ENCODE measurements at regions not wholly inside any gene's neighbourhood (a gene's known extent, or its start where the extent isn't known, plus 50 kb on each side); places are given as distances from the start of the nearest gene placed in this dataset.

- CTCF ChIA-PET = no interaction called here
- WGBS (ENCODE audit: insufficient coverage) = no CpG with 5 or more reads among the region's 2 CpGs
These were observed 126.2 kb downstream of the TMA16 start for GRCh38 chr4:163620738-163621137.

GRCh38 chr4:163621821-163622220 lies 127.3 kb downstream of the TMA16 start:
- 100% methylated on average over 1 of the region's 2 CpGs for WGBS (ENCODE audit: insufficient coverage)
- CTCF ChIA-PET = interaction anchor here (0.8 to 1.2 kb wide), 3 partner anchors 20 to 72 kb away, joined by 3 to 5 read pairs (median 3); no protein-coding TSS in a partner anchor
- H3K27ac ChIP-seq (ENCODE audit: insufficient read depth in 1 of 2, low read depth in 1 of 2, low read length in 2 of 2, poor library complexity in 1 of 2, severe bottlenecking in 2 of 2) = no peak overlapping the region
- DNase-seq = no peak
- no peak overlapping the region for H3K4me3 ChIP-seq (ENCODE audit: control insufficient read depth in 1 of 7, extremely low read depth in 1 of 7, insufficient read depth in 4 of 7, low read depth in 2 of 7, low read length in 6 of 7)
- H3K9me3 ChIP-seq (ENCODE audit: control extremely low read depth in 1 of 5, control insufficient read depth in 4 of 5, insufficient read depth in 2 of 5, low read depth in 1 of 5, low read length in 4 of 5) = no peaks in the 10 kb centered on the region
- peaks cover 0 to 22% (median 5%) of the 10 kb centered on the region in 4 experiments for H3K4me1 ChIP-seq (ENCODE audit: control extremely low read depth in 1 of 4, control insufficient read depth in 4 of 4, insufficient read depth in 4 of 4, low read length in 3 of 4)
- H3K27me3 ChIP-seq (replicated peaks in 2 of 5; ENCODE audit: control insufficient read depth in 4 of 5, insufficient read depth in 5 of 5, low read length in 4 of 5) = no peaks in the 10 kb centered on the region
- POLR2A ChIA-PET = no interaction called here
- no peaks in the 10 kb centered on the region for H3K36me3 ChIP-seq (ENCODE audit: control insufficient read depth in 4 of 4, insufficient read depth in 4 of 4, low read length in 3 of 4)

More at GRCh38 chr4:163620738-163621137, 126.2 kb downstream of the TMA16 start:
- H3K4me1 ChIP-seq (ENCODE audit: control extremely low read depth in 1 of 4, control insufficient read depth in 4 of 4, insufficient read depth in 4 of 4, low read length in 3 of 4) = peaks cover 0 to 22% (median 5%) of the 10 kb centered on the region in 4 experiments
- no peak for DNase-seq
- H3K27me3 ChIP-seq (replicated peaks in 2 of 5; ENCODE audit: control insufficient read depth in 4 of 5, insufficient read depth in 5 of 5, low read length in 4 of 5) = no peaks in the 10 kb centered on the region
- H3K27ac ChIP-seq (ENCODE audit: insufficient read depth in 1 of 2, low read depth in 1 of 2, low read length in 2 of 2, poor library complexity in 1 of 2, severe bottlenecking in 2 of 2) = no peak overlapping the region
- no peak overlapping the region for H3K4me3 ChIP-seq (ENCODE audit: control insufficient read depth in 1 of 7, extremely low read depth in 1 of 7, insufficient read depth in 4 of 7, low read depth in 2 of 7, low read length in 6 of 7)
- H3K36me3 ChIP-seq (ENCODE audit: control insufficient read depth in 4 of 4, insufficient read depth in 4 of 4, low read length in 3 of 4) = no peaks in the 10 kb centered on the region
- H3K9me3 ChIP-seq (ENCODE audit: control extremely low read depth in 1 of 5, control insufficient read depth in 4 of 5, insufficient read depth in 2 of 5, low read depth in 1 of 5, low read length in 4 of 5) = no peaks in the 10 kb centered on the region
- POLR2A ChIA-PET = no interaction called here

- POLR2A ChIA-PET = no interaction called here
- 76% methylated on average over 5 of the region's 5 CpGs for WGBS (ENCODE audit: insufficient coverage)
These were observed 128.0 kb downstream of the TMA16 start for GRCh38 chr4:163622379-163623035.

GRCh38 chr4:163623787-163624186 lies 129.3 kb downstream of the TMA16 start:
- ChIA-PET POLR2A (no interaction called here), CTCF (no interaction called here)
- DNase-seq = no peak
- no peak overlapping the region for H3K27ac ChIP-seq (ENCODE audit: insufficient read depth in 1 of 2, low read depth in 1 of 2, low read length in 2 of 2, poor library complexity in 1 of 2, severe bottlenecking in 2 of 2)
- no peaks in the 10 kb centered on the region for H3K9me3 ChIP-seq (ENCODE audit: control extremely low read depth in 1 of 5, control insufficient read depth in 4 of 5, insufficient read depth in 2 of 5, low read depth in 1 of 5, low read length in 4 of 5)
- H3K36me3 ChIP-seq (ENCODE audit: control insufficient read depth in 4 of 4, insufficient read depth in 4 of 4, low read length in 3 of 4) = no peaks in the 10 kb centered on the region
- H3K27me3 ChIP-seq (replicated peaks in 2 of 5; ENCODE audit: control insufficient read depth in 4 of 5, insufficient read depth in 5 of 5, low read length in 4 of 5) = no peaks in the 10 kb centered on the region
- H3K4me3 ChIP-seq (ENCODE audit: control insufficient read depth in 1 of 7, extremely low read depth in 1 of 7, insufficient read depth in 4 of 7, low read depth in 2 of 7, low read length in 6 of 7) = no peak overlapping the region
- WGBS (ENCODE audit: insufficient coverage) = 98% methylated on average over 4 of the region's 4 CpGs
- peaks cover 0 to 22% (median 5%) of the 10 kb centered on the region in 4 experiments for H3K4me1 ChIP-seq (ENCODE audit: control extremely low read depth in 1 of 4, control insufficient read depth in 4 of 4, insufficient read depth in 4 of 4, low read length in 3 of 4)

More at GRCh38 chr4:163622379-163623035, 128.0 kb downstream of the TMA16 start:
- Histone ChIP-seq H3K27ac (ENCODE audit: insufficient read depth in 1 of 2, low read depth in 1 of 2, low read length in 2 of 2, poor library complexity in 1 of 2, severe bottlenecking in 2 of 2) (no peak overlapping the region), H3K27me3 (replicated peaks in 2 of 5; ENCODE audit: control insufficient read depth in 4 of 5, insufficient read depth in 5 of 5, low read length in 4 of 5) (no peaks in the 10 kb centered on the region), H3K36me3 (ENCODE audit: control insufficient read depth in 4 of 4, insufficient read depth in 4 of 4, low read length in 3 of 4) (no peaks in the 10 kb centered on the region), H3K4me1 (ENCODE audit: control extremely low read depth in 1 of 4, control insufficient read depth in 4 of 4, insufficient read depth in 4 of 4, low read length in 3 of 4) (peaks cover 0 to 22% (median 5%) of the 10 kb centered on the region in 4 experiments), H3K4me3 (ENCODE audit: control insufficient read depth in 1 of 7, extremely low read depth in 1 of 7, insufficient read depth in 4 of 7, low read depth in 2 of 7, low read length in 6 of 7) (no peak overlapping the region), H3K9me3 (ENCODE audit: control extremely low read depth in 1 of 5, control insufficient read depth in 4 of 5, insufficient read depth in 2 of 5, low read depth in 1 of 5, low read length in 4 of 5) (no peaks in the 10 kb centered on the region)
- DNase-seq = no peak
- CTCF ChIA-PET = interaction anchor here (0.8 to 1.2 kb wide), 3 partner anchors 20 to 72 kb away, joined by 3 to 5 read pairs (median 3); no protein-coding TSS in a partner anchor

- POLR2A ChIA-PET = no interaction called here
- WGBS (ENCODE audit: insufficient coverage) = 9% methylated on average over 1 of the region's 1 CpG
- H3K4me1 ChIP-seq (ENCODE audit: control extremely low read depth in 1 of 4, control insufficient read depth in 4 of 4, insufficient read depth in 4 of 4, low read length in 3 of 4) = peaks cover 0 to 22% (median 5%) of the 10 kb centered on the region in 4 experiments
- no peaks in the 10 kb centered on the region for H3K36me3 ChIP-seq (ENCODE audit: control insufficient read depth in 4 of 4, insufficient read depth in 4 of 4, low read length in 3 of 4)
- H3K27ac ChIP-seq (ENCODE audit: insufficient read depth in 1 of 2, low read depth in 1 of 2, low read length in 2 of 2, poor library complexity in 1 of 2, severe bottlenecking in 2 of 2) = no peak overlapping the region
- H3K27me3 ChIP-seq (replicated peaks in 2 of 5; ENCODE audit: control insufficient read depth in 4 of 5, insufficient read depth in 5 of 5, low read length in 4 of 5) = no peaks in the 10 kb centered on the region
- DNase-seq = no peak
- CTCF ChIA-PET = interaction anchor here (0.8 kb wide), 1 partner anchor 26 kb away, joined by 3 read pairs; no protein-coding TSS in a partner anchor
- no peaks in the 10 kb centered on the region for H3K9me3 ChIP-seq (ENCODE audit: control extremely low read depth in 1 of 5, control insufficient read depth in 4 of 5, insufficient read depth in 2 of 5, low read depth in 1 of 5, low read length in 4 of 5)
- no peak overlapping the region for H3K4me3 ChIP-seq (ENCODE audit: control insufficient read depth in 1 of 7, extremely low read depth in 1 of 7, insufficient read depth in 4 of 7, low read depth in 2 of 7, low read length in 6 of 7)
These were observed 130.2 kb downstream of the TMA16 start for GRCh38 chr4:163624727-163625126.

GRCh38 chr4:163631288-163631687 lies 136.8 kb downstream of the TMA16 start:
- Histone ChIP-seq H3K4me3 (ENCODE audit: control insufficient read depth in 1 of 7, extremely low read depth in 1 of 7, insufficient read depth in 4 of 7, low read depth in 2 of 7, low read length in 6 of 7) (no peak overlapping the region), H3K27ac (ENCODE audit: insufficient read depth in 1 of 2, low read depth in 1 of 2, low read length in 2 of 2, poor library complexity in 1 of 2, severe bottlenecking in 2 of 2) (no peak overlapping the region), H3K9me3 (ENCODE audit: control extremely low read depth in 1 of 5, control insufficient read depth in 4 of 5, insufficient read depth in 2 of 5, low read depth in 1 of 5, low read length in 4 of 5) (no peaks in the 10 kb centered on the region), H3K36me3 (ENCODE audit: control insufficient read depth in 4 of 4, insufficient read depth in 4 of 4, low read length in 3 of 4) (no peaks in the 10 kb centered on the region), H3K4me1 (ENCODE audit: control extremely low read depth in 1 of 4, control insufficient read depth in 4 of 4, insufficient read depth in 4 of 4, low read length in 3 of 4) (no peaks in the 10 kb centered on the region), H3K27me3 (replicated peaks in 2 of 5; ENCODE audit: control insufficient read depth in 4 of 5, insufficient read depth in 5 of 5, low read length in 4 of 5) (no peaks in the 10 kb centered on the region)
- no peak for DNase-seq
- ChIA-PET POLR2A (no interaction called here), CTCF (no interaction called here)
- 98% methylated on average over 5 of the region's 6 CpGs for whole genome bisulfite sequencing (ENCODE audit: insufficient coverage)

- ChIA-PET POLR2A (no interaction called here), CTCF (no interaction called here)
- Histone ChIP-seq H3K27me3 (replicated peaks in 2 of 5; ENCODE audit: control insufficient read depth in 4 of 5, insufficient read depth in 5 of 5, low read length in 4 of 5) (no peaks in the 10 kb centered on the region), H3K4me1 (ENCODE audit: control extremely low read depth in 1 of 4, control insufficient read depth in 4 of 4, insufficient read depth in 4 of 4, low read length in 3 of 4) (no peaks in the 10 kb centered on the region), H3K9me3 (ENCODE audit: control extremely low read depth in 1 of 5, control insufficient read depth in 4 of 5, insufficient read depth in 2 of 5, low read depth in 1 of 5, low read length in 4 of 5) (no peaks in the 10 kb centered on the region), H3K36me3 (ENCODE audit: control insufficient read depth in 4 of 4, insufficient read depth in 4 of 4, low read length in 3 of 4) (no peaks in the 10 kb centered on the region), H3K4me3 (ENCODE audit: control insufficient read depth in 1 of 7, extremely low read depth in 1 of 7, insufficient read depth in 4 of 7, low read depth in 2 of 7, low read length in 6 of 7) (no peak overlapping the region), H3K27ac (ENCODE audit: insufficient read depth in 1 of 2, low read depth in 1 of 2, low read length in 2 of 2, poor library complexity in 1 of 2, severe bottlenecking in 2 of 2) (no peak overlapping the region)
- DNase-seq = no peak
These were observed 144.4 kb downstream of the TMA16 start for GRCh38 chr4:163638909-163639308.

Data from common myeloid progenitor, CD34-positive (primary cell).